Neural cell (in vitro differentiated cells): ENCODE measurements at regions not wholly inside any gene's neighbourhood (a gene's known extent, or its start where the extent isn't known, plus 50 kb on each side); places are given as distances from the start of the nearest gene placed in this dataset.

Source experiments
- CTCF ChIP-seq: fragments of 450-650 bp; IDR thresholded peaks from 2 replicates; pipeline ENCODE4 v1.5.1; 2014; ENCODE audit warnings: antibody characterized with exemption, mild to moderate bottlenecking, moderate library complexity; ENCODE audit not compliant: poor library complexity, severe bottlenecking
- EZH2 ChIP-seq: fragments of 200-600, 300-800 bp; shearing (Covaris generic), sonication (generic); IDR thresholded peaks from 2 replicates; pipeline ENCODE4 v1.6.1; 2014; ENCODE audit warnings: antibody characterized with exemption, low read length, borderline replicate concordance, mild to moderate bottlenecking; ENCODE audit not compliant: insufficient read depth, poor library complexity, severe bottlenecking
- MXI1 ChIP-seq: fragments of 450-650 bp; conservative IDR thresholded peaks from 2 replicates; pipeline ENCODE4 v1.6.1; 2014; ENCODE audit warnings: antibody characterized with exemption, mild to moderate bottlenecking; ENCODE audit not compliant: poor library complexity, severe bottlenecking
- POLR2AphosphoS5 ChIP-seq: IDR thresholded peaks from 2 replicates; pipeline ENCODE4 v1.6.1; 2012
- REST ChIP-seq: IDR thresholded peaks from 2 replicates; pipeline ENCODE4 v1.6.1; 2012; ENCODE audit warnings: borderline replicate concordance
- TAF1 ChIP-seq: IDR thresholded peaks from 2 replicates; pipeline ENCODE4 v1.6.1; 2012; ENCODE audit warnings: low read depth

- TF ChIP-seq TAF1 = no peak
- TF ChIP-seq CTCF = peak; percentile 53
- no peak for TF ChIP-seq REST
- TF ChIP-seq EZH2 = no peak
- no peak for TF ChIP-seq POLR2AphosphoS5
- TF ChIP-seq MXI1 = no peak
Measured at GRCh38 chr4:162499478-162499877, 335.7 kb upstream of the FSTL5 start.
